Myocyte (in vitro differentiated cells): ENCODE measurements at regions not wholly inside any gene's neighbourhood (a gene's known extent, or its start where the extent isn't known, plus 50 kb on each side); places are given as distances from the start of the nearest gene placed in this dataset.

Experiments
- DNase-seq: peaks from one replicate; pipeline ENCODE4 v3.0.0-alpha.2; 2012; ENCODE audit warnings: low read depth

GRCh38 chr4:121227341-121227792 is 63.2 kb upstream of the TNIP3 start:
- no peak for DNase-seq

- no peak for DNase-seq
Observed at GRCh38 chr4:121226362-121226761, 62.2 kb upstream of the TNIP3 start.

DNA sequence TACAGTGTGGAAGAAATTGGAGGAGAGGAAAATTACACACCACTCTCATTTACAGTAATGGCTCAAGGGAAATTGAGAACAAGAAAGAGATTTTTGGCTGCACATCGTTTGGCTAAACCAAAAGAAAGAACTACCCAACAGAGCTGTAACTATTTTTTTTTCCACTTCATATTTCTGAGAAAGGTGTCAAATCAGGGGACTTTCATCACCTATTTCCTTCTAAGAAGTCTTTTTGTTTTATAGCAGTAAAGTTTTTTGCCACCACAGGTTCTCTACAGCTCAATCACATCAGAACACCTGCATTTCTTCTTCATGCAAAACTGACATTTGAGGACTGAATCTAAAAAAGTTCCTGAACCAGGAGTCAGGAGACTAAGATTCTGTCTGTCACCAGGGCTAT is 57.5 kb upstream of the TNIP3 start:
- no peak for DNase-seq

GRCh38 chr4:121221201-121221600 is 57.1 kb upstream of the TNIP3 start:
- DNase-seq, result no peak

DNA sequence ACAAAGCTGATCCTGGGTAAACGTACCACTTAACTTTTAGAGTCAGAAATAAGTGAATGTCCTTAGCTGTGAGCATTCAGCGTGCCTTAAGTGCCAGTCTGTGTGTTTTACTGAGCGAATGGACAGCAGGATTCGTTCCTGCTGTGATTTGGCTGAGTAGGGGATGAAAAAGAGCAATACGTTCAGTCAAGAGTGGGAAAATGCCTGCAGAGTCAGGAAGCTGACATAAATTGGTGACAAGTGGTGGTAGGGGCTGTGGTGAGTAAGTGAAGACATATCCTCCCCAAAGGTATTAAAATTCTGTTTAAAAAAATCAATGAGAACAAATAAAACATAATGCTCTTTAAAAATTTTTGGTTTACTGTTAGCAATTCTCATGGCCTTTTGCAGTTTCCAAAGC is 56.6 kb upstream of the TNIP3 start:
- DNase-seq, result no peak

- DNase-seq, result no peak
Observed at GRCh38 chr4:121219227-121219626, 55.1 kb upstream of the TNIP3 start.

DNA sequence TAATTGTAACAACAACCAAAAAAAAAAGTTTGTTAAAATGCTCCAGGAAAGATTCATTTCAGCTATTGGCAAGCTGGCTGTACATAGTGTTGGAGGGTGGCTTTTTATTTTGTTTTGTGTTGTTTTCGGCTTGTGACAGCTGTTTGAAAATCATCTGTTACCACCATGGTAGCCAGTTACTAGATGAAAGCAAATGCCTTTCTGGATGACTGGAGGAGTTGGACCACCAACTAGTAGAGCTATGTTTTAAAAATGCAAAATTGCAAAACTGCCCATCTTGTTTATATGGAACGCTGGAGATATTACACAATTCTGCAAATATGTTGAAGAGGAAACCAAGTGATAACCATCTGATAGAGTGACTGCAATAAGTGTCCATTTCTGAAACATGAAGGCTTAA is 53.2 kb upstream of the TNIP3 start:
- peak; percentile 21 for DNase-seq

DNA sequence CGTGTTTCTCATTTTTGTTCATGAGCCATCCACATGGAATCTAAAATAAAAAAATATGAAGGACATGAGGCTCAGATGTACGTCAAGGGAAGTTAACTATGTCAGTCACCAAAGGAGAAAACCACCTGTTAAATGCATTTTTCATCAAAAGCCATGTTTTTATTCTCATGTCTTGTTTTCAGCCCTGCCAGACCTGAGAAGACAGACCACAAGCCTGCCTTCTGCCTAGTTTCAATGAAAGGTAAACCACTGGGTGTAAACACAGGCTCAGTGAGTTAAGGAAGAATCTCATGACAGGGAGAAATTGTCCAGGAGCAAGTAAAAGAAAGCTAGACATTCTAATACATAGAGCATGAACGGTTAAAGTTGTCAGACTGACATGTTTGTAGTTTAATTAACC is 52.3 kb upstream of the TNIP3 start:
- no peak for DNase-seq

- no peak for DNase-seq
Observed at GRCh38 chr4:121213940-121214339, 49.8 kb upstream of the TNIP3 start.
